ENCODE measurements at regions not wholly inside any gene's neighbourhood (a gene's known extent, or its start where the extent isn't known, plus 50 kb on each side); places are given as distances from the start of the nearest gene placed in this dataset.

DNA sequence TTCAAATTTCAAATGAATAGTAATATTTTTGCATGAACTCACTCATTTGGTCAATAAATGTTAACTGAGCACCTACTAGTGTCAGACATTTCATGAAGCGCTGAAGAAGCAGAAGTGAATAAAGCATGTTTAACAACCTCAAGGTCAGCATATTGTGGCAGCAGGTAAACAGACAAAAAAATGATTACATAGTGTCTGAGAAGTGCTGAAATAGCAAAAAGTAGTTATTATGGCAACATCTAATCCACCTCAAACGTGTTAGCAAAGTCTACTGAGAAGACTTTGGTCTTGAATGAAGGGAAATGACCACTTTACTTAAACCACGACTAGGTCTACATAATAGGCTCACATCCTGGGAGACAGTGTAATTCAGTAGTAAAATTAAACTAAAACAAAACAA lies 452.2 kb upstream of the LRATD1 start:
- no peaks in the 10 kb centered on the region for H3K27me3 Mint-ChIP-seq
- H3K4me3 Mint-ChIP-seq (ENCODE audit: low read depth) = no peak overlapping the region
- no peaks in the 10 kb centered on the region for H3K36me3 Mint-ChIP-seq (ENCODE audit: insufficient read depth)
- no peak for DNase-seq (ENCODE audit: low spot score, unreplicated experiment)
- H3K4me1 Mint-ChIP-seq (ENCODE audit: low read depth) = no peaks in the 10 kb centered on the region
- H3K27ac Mint-ChIP-seq = no peak overlapping the region
- TF ChIP-seq CTCF (IDR thresholded peaks at IDR 0.05; ENCODE audit: unreplicated experiment) = no peak
- H3K9me3 Mint-ChIP-seq (ENCODE audit: low read depth) = no peaks in the 10 kb centered on the region

DNA sequence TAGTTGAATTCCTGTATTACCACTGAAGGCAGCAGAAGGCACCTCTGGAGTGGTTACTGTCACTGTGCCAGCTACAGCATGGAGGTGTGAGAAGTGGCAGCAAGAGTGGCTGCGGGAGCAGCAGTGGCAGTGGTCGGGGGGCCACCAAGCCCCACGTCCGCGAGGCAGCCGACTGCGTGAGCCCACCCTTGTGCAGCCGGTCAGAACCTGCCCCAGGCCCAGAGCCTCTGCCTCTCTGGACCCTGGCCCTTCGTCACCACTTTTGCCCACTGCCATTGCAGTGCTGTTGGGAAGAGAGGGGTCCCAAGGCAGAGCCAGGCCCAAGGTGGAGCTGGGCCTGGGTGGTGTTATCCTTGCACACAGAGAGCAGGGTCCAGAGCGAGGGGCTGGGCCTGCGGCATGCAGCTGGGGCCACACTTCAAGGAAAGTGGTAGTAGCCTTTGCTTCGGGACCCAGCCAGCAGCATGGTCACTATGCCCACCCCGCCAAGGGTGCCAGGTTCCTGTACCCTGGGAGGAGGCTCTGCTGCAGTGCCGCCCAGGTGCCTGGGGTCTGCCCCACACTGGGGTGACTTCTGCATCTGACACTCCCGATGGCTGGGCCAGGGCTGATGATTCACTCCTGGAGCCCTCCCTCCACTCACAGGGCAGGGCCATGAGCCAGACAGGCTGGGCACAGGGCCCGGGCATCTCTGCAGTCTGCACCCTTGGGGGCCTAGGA lies 450.1 kb upstream of the LRATD1 start:
- TF ChIP-seq CTCF (IDR thresholded peaks at IDR 0.05; ENCODE audit: unreplicated experiment) = no peak
- DNase-seq (ENCODE audit: low spot score, unreplicated experiment) = no peak
- Mint-ChIP-seq H3K36me3 (ENCODE audit: insufficient read depth) (no peaks in the 10 kb centered on the region), H3K27ac (no peak overlapping the region), H3K4me1 (ENCODE audit: low read depth) (no peaks in the 10 kb centered on the region), H3K4me3 (ENCODE audit: low read depth) (no peak overlapping the region), H3K27me3 (no peaks in the 10 kb centered on the region), H3K9me3 (ENCODE audit: low read depth) (no peaks in the 10 kb centered on the region)

GRCh38 chr2:14185906-14186305 lies 446.6 kb upstream of the LRATD1 start:
- no peak for DNase-seq (ENCODE audit: low spot score, unreplicated experiment)
- Mint-ChIP-seq H3K27me3 (no peaks in the 10 kb centered on the region), H3K4me1 (ENCODE audit: low read depth) (no peaks in the 10 kb centered on the region), H3K36me3 (ENCODE audit: insufficient read depth) (no peaks in the 10 kb centered on the region), H3K4me3 (ENCODE audit: low read depth) (no peak overlapping the region), H3K27ac (no peak overlapping the region), H3K9me3 (ENCODE audit: low read depth) (no peaks in the 10 kb centered on the region)
- no peak for TF ChIP-seq CTCF (IDR thresholded peaks at IDR 0.05; ENCODE audit: unreplicated experiment)

DNA sequence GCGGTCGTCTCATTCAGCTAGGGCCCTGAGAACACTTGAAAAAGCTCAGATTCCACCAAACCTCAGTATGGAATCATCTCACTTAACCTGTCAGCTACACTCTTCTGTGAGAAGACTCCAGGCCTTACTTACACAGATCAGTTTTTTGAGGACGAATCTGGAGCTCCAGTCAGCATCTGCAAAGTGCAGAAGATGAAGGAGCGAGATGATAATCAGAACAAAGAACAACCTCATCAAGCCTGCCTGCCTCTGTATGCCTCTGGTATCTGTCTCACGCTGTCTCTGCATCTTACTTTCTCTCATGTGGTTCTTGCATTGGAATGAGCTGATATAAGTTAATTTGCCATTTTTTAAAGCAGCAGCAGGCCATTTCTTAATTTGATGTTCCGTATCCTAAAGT lies 444.1 kb upstream of the LRATD1 start:
- Mint-ChIP-seq H3K4me1 (ENCODE audit: low read depth) (no peaks in the 10 kb centered on the region), H3K27ac (no peak overlapping the region), H3K9me3 (ENCODE audit: low read depth) (no peaks in the 10 kb centered on the region), H3K4me3 (ENCODE audit: low read depth) (no peak overlapping the region), H3K36me3 (ENCODE audit: insufficient read depth) (no peaks in the 10 kb centered on the region), H3K27me3 (no peaks in the 10 kb centered on the region)
- TF ChIP-seq CTCF (IDR thresholded peaks at IDR 0.05; ENCODE audit: unreplicated experiment) = no peak
- DNase-seq (ENCODE audit: low spot score, unreplicated experiment) = no peak

- no peaks in the 10 kb centered on the region for H3K9me3 Mint-ChIP-seq (ENCODE audit: low read depth)
- H3K27ac Mint-ChIP-seq = no peak overlapping the region
- no peaks in the 10 kb centered on the region for H3K4me1 Mint-ChIP-seq (ENCODE audit: low read depth)
- no peak for DNase-seq (ENCODE audit: low spot score, unreplicated experiment)
- H3K27me3 Mint-ChIP-seq = no peaks in the 10 kb centered on the region
- no peak for TF ChIP-seq CTCF (IDR thresholded peaks at IDR 0.05; ENCODE audit: unreplicated experiment)
- H3K4me3 Mint-ChIP-seq (ENCODE audit: low read depth) = no peak overlapping the region
- H3K36me3 Mint-ChIP-seq (ENCODE audit: insufficient read depth) = no peaks in the 10 kb centered on the region
Measured at GRCh38 chr2:14189929-14190328, 442.6 kb upstream of the LRATD1 start.
